NB4 (cell line): ENCODE measurements at regions not wholly inside any gene's neighbourhood (a gene's known extent, or its start where the extent isn't known, plus 50 kb on each side); places are given as distances from the start of the nearest gene placed in this dataset.

Experiments
- MYC ChIP-seq: IDR thresholded peaks from 2 replicates; pipeline ENCODE4 v1.6.1; 2011; ENCODE audit warnings: low read depth, low read length
- POLR2A ChIP-seq: IDR thresholded peaks from 2 replicates; pipeline ENCODE4 v1.6.1; 2011; ENCODE audit warnings: mild to moderate bottlenecking; ENCODE audit not compliant: insufficient read length; ENCODE audit errors: extremely low read depth
- TF ChIP-seq, protein P1 (sequence below): IDR thresholded peaks from one replicate; pipeline ENCODE4 v1.5.1; 2012; ENCODE audit warnings: low read depth, low read length
- TF ChIP-seq, protein P2 (sequence below): IDR thresholded peaks from 2 replicates; pipeline ENCODE4 v1.6.1; 2011; ENCODE audit warnings: low read depth, low read length

- TF ChIP-seq, protein P1, sequence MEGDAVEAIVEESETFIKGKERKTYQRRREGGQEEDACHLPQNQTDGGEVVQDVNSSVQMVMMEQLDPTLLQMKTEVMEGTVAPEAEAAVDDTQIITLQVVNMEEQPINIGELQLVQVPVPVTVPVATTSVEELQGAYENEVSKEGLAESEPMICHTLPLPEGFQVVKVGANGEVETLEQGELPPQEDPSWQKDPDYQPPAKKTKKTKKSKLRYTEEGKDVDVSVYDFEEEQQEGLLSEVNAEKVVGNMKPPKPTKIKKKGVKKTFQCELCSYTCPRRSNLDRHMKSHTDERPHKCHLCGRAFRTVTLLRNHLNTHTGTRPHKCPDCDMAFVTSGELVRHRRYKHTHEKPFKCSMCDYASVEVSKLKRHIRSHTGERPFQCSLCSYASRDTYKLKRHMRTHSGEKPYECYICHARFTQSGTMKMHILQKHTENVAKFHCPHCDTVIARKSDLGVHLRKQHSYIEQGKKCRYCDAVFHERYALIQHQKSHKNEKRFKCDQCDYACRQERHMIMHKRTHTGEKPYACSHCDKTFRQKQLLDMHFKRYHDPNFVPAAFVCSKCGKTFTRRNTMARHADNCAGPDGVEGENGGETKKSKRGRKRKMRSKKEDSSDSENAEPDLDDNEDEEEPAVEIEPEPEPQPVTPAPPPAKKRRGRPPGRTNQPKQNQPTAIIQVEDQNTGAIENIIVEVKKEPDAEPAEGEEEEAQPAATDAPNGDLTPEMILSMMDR, result no peak
- TF ChIP-seq MYC, result no peak
- no peak for TF ChIP-seq POLR2A
- TF ChIP-seq, protein P2, sequence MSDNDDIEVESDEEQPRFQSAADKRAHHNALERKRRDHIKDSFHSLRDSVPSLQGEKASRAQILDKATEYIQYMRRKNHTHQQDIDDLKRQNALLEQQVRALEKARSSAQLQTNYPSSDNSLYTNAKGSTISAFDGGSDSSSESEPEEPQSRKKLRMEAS, result no peak
Measured at GRCh38 chr4:160848901-160849760, 1314.7 kb downstream of the FSTL5 start.
